Left ventricle myocardium inferior (tissue), 1 donor: ENCODE measurements at regions not wholly inside any gene's neighbourhood (a gene's known extent, or its start where the extent isn't known, plus 50 kb on each side); places are given as distances from the start of the nearest gene placed in this dataset.
A peak's percentile ranks its signal among the peaks of the same experiment; 100 is the strongest.

ENCODE experiments used
- DNase-seq: peaks from one replicate; pipeline ENCODE4 v3.0.0-alpha.2; 2020
- H3K27ac ChIP-seq: fragments of 200-600 bp; replicated peaks from 2 replicates; pipeline ENCODE4 v1.8.0; 2021
- H3K27me3 ChIP-seq: fragments of 200-600 bp; 2 replicates; pipeline ENCODE4 v1.8.0; 2021; ENCODE audit warnings: low read depth
- H3K36me3 ChIP-seq: fragments of 200-600 bp; 2 replicates; pipeline ENCODE4 v1.8.0; 2021
- H3K4me1 ChIP-seq: fragments of 200-600 bp; 2 replicates; pipeline ENCODE4 v1.8.0; 2021
- H3K4me3 ChIP-seq: fragments of 200-600 bp; 2 replicates; pipeline ENCODE4 v1.8.0; 2021; ENCODE audit warnings: mild to moderate bottlenecking, moderate library complexity
- H3K9me3 ChIP-seq: fragments of 200-600 bp; replicated peaks from 2 replicates; pipeline ENCODE4 v1.8.0; 2021
- CTCF ChIP-seq: fragments of 200-600 bp; IDR thresholded peaks from 2 replicates; pipeline ENCODE4 v1.8.0; 2021; ENCODE audit warnings: antibody characterized with exemption, mild to moderate bottlenecking, borderline replicate concordance
- intact Hi-C: fragments of 100-400 bp; cut with micrococcal nuclease; formaldehyde crosslinking; loops from one replicate; pipeline ENCODE4 v1.11.0; 2022
- donor health status: DM: no; HTN: yes; CAD: no; lungs with severe emphysema.

- Histone ChIP-seq H3K9me3 (peaks cover 29% of the 10 kb centered on the region), H3K4me3 (no peak overlapping the region), H3K4me1 (peaks cover 11% of the 10 kb centered on the region), H3K27me3 (no peaks in the 10 kb centered on the region), H3K27ac (no peak overlapping the region), H3K36me3 (peaks cover 4% of the 10 kb centered on the region)
- DNase-seq = no peak
- no peak for TF ChIP-seq CTCF
- intact Hi-C loops = no loop called here
These were observed 118.3 kb upstream of the ATF7IP start for GRCh38 chr12:14247166-14247565.

- Histone ChIP-seq H3K27me3 (no peaks in the 10 kb centered on the region), H3K9me3 (peaks cover 7% of the 10 kb centered on the region), H3K27ac (no peak overlapping the region), H3K36me3 (no peaks in the 10 kb centered on the region), H3K4me1 (peaks cover 11% of the 10 kb centered on the region), H3K4me3 (no peak overlapping the region)
- no peak for TF ChIP-seq CTCF
- no peak for DNase-seq
- intact Hi-C loops = no loop called here
These were observed 116.1 kb upstream of the ATF7IP start for GRCh38 chr12:14249368-14249767.

- no peak for DNase-seq
- Histone ChIP-seq H3K9me3 (peaks cover 4% of the 10 kb centered on the region), H3K27ac (no peak overlapping the region), H3K36me3 (no peaks in the 10 kb centered on the region), H3K4me1 (peaks cover 33% of the 10 kb centered on the region), H3K4me3 (no peak overlapping the region), H3K27me3 (no peaks in the 10 kb centered on the region)
- no peak for TF ChIP-seq CTCF
- intact Hi-C loops = no loop called here
These were observed 112.8 kb upstream of the ATF7IP start for GRCh38 chr12:14252697-14253096.

GRCh38 chr12:14253496-14253895 is 112.0 kb upstream of the ATF7IP start:
- no peak for TF ChIP-seq CTCF
- DNase-seq = no peak
- intact Hi-C loops = no loop called here

GRCh38 chr12:14254781-14255180 is 110.7 kb upstream of the ATF7IP start:
- Histone ChIP-seq H3K36me3 (no peaks in the 10 kb centered on the region), H3K4me3 (no peak overlapping the region), H3K9me3 (peaks cover 4% of the 10 kb centered on the region), H3K4me1 (peaks cover 41% of the 10 kb centered on the region), H3K27me3 (no peaks in the 10 kb centered on the region), H3K27ac (no peak overlapping the region)
- no peak for TF ChIP-seq CTCF
- no peak for DNase-seq
- intact Hi-C loops = no loop called here

More at GRCh38 chr12:14253496-14253895, 112.0 kb upstream of the ATF7IP start:
- peaks cover 41% of the 10 kb centered on the region for H3K4me1 ChIP-seq
- H3K27me3 ChIP-seq = no peaks in the 10 kb centered on the region
- H3K4me3 ChIP-seq = no peak overlapping the region
- H3K9me3 ChIP-seq = peaks cover 4% of the 10 kb centered on the region
- no peak overlapping the region for H3K27ac ChIP-seq
- no peaks in the 10 kb centered on the region for H3K36me3 ChIP-seq

GRCh38 chr12:14256121-14256520 is 109.4 kb upstream of the ATF7IP start:
- H3K9me3 ChIP-seq = no peaks in the 10 kb centered on the region
- no peak for TF ChIP-seq CTCF
- intact Hi-C loops = loop anchor here (2.0 kb wide), 1 partner anchor 111 kb away; no protein-coding TSS in a partner anchor
- H3K36me3 ChIP-seq = no peaks in the 10 kb centered on the region
- H3K4me1 ChIP-seq = peaks cover 52% of the 10 kb centered on the region
- peak overlapping the region; percentile 91 for H3K27ac ChIP-seq
- H3K27me3 ChIP-seq = no peaks in the 10 kb centered on the region
- no peak overlapping the region for H3K4me3 ChIP-seq
- DNase-seq = no peak
